WI38 (cell line): ENCODE measurements at regions not wholly inside any gene's neighbourhood (a gene's known extent, or its start where the extent isn't known, plus 50 kb on each side); places are given as distances from the start of the nearest gene placed in this dataset.

Experiments used
- H3K4me3 ChIP-seq: 2 replicates; pipeline ENCODE4 v1.5.1; 2011; ENCODE audit warnings: low read depth, mild to moderate bottlenecking, control low read depth, low read length
- TF ChIP-seq, protein P1 (sequence below): IDR thresholded peaks from 2 replicates; pipeline ENCODE4 v1.5.1; 2012; ENCODE audit warnings: low read depth, mild to moderate bottlenecking, control low read depth, low read length

DNA sequence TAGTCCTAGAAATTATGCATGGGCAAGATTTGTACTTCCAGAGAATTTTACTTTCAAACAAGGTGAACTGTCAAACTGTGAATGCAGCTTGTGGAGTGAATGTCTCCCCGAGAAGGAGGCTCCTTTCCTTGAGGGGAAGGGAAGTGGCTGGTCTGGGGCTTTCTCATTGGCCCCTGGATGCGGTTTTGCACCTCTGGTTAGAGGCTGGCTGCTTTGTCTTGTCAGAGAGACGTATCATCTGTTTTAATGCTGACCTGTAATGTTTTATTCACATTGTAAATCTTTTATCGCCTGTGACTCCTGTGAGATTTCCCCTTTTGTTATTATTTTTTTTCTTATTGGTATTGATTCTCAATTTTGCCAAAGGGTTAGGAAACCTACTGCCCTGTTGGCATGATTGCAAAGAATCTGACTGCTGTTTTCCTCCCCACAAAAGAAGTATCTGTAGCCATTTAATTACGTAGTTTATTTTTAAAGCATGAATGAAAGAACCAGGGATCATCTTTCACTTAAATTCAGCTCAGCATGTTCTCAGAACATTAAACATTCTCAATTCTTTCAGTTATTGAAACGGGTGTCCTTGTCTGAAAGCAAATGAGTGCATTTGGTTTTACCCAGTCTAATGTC lies 238.3 kb upstream of the NFE2L3 start:
- no peak overlapping the region for H3K4me3 ChIP-seq
- TF ChIP-seq, protein P1, sequence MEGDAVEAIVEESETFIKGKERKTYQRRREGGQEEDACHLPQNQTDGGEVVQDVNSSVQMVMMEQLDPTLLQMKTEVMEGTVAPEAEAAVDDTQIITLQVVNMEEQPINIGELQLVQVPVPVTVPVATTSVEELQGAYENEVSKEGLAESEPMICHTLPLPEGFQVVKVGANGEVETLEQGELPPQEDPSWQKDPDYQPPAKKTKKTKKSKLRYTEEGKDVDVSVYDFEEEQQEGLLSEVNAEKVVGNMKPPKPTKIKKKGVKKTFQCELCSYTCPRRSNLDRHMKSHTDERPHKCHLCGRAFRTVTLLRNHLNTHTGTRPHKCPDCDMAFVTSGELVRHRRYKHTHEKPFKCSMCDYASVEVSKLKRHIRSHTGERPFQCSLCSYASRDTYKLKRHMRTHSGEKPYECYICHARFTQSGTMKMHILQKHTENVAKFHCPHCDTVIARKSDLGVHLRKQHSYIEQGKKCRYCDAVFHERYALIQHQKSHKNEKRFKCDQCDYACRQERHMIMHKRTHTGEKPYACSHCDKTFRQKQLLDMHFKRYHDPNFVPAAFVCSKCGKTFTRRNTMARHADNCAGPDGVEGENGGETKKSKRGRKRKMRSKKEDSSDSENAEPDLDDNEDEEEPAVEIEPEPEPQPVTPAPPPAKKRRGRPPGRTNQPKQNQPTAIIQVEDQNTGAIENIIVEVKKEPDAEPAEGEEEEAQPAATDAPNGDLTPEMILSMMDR = no peak

DNA sequence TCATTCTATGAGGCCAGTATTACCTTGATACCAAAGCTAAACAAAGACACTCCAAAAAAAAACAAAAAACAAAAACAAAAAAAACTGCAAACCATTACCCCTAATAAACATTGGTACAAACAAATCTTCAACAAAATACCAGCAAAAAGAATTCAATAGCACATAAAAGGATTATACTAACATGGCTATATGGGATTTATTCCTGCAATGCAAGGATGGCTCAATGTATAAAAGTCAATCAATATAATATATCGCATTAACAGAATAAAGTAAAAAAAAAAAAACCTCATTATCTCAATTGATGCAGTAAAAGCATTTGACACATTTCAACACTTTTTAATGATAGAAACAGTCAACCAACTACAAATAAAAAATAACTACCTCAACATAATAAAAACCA lies 233.3 kb upstream of the NFE2L3 start:
- no peak overlapping the region for H3K4me3 ChIP-seq
- TF ChIP-seq, protein P1 = no peak

DNA sequence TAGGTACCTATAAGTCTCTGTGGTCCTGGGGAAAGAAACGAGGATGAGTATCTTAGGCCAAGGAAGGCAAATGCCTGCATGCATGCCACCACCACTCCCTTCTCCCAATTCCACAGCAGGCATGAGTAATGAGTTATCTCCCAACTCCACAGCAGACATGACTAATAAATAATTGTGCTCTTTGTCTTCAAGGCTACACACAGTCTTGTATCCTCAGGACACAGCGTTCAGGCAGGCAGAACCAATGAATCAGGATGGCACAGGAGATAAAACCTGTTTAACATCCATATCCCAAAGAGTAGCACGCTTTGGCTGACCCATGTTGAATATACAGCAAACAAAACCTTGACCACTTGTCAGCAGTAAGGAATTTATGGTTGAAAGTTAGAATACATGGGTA lies 229.7 kb upstream of the NFE2L3 start:
- TF ChIP-seq, protein P1 = no peak

DNA sequence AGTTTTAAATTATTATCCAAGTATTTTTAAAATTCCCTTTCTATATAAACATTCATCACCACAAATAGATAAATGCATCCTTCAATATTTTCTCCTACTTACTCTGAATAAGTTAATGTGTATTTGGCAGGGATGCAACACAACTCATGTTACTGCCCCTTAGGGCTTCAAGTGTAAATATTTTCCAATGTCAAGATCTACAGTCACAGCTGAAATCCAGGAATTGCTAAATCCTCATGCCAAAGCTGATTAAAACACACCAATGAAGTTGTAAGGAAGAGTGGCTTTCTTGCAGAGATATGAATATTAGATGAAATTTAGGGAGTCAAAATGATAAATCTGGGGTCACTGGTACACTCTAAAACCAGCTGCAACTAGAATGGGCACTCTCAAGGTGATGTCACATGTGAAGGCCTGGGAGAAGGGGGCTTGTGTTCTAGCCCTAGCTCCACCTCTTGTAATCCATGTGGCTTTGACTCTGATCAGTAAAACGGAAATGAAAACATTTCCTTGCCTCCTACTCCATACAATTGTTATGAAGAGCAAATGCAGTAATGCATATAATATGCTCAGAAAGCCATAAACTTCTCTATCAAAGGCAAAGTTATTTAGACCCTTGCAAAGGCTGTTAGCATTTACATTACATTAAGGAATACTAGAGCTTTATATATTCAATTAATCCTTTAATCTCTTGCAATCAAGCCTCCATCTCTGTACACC lies 228.1 kb upstream of the NFE2L3 start:
- H3K4me3 ChIP-seq = no peak overlapping the region
- TF ChIP-seq, protein P1 = no peak

More for the DNA sequence above, 229.7 kb upstream of the NFE2L3 start:
- H3K4me3 ChIP-seq = no peak overlapping the region

DNA sequence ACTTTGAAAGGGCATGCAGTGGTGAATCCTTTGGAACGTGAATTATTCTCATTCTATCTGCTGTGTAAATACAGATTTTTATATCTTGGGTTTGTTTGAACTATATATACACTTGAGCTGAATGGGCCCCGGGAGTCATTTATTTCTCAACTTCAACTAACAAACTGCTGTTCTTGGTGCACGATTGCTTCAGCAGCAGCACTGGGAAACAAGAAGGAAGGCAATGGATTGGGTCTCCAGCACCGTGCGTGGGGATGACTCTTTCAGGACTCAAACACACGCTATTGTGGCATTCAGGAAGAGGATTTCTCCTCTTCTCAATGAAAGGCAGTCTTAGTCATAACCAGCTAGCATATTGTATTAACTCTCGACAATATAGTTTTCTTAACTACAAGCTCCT lies 226.0 kb upstream of the NFE2L3 start:
- TF ChIP-seq, protein P1 = no peak
- no peak overlapping the region for H3K4me3 ChIP-seq

DNA sequence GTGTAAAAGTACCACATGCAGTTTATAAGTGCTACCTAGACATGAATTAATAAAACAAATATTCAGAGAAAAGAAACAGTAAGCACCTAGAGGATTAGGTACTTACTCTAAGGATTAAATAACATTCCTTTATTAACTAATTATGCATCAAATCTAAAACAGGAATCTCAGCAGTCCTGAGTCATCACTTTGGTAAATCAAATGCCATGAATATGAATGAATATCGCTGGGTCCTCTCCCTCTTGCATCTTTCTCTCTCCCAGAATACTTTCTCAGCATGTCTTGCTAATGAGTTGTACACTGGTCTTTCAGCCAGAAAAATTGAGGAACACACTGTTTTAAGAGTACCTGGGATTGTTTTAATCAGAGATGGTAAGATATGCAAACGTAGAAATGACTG lies 225.5 kb upstream of the NFE2L3 start:
- TF ChIP-seq, protein P1 = no peak
- no peak overlapping the region for H3K4me3 ChIP-seq

DNA sequence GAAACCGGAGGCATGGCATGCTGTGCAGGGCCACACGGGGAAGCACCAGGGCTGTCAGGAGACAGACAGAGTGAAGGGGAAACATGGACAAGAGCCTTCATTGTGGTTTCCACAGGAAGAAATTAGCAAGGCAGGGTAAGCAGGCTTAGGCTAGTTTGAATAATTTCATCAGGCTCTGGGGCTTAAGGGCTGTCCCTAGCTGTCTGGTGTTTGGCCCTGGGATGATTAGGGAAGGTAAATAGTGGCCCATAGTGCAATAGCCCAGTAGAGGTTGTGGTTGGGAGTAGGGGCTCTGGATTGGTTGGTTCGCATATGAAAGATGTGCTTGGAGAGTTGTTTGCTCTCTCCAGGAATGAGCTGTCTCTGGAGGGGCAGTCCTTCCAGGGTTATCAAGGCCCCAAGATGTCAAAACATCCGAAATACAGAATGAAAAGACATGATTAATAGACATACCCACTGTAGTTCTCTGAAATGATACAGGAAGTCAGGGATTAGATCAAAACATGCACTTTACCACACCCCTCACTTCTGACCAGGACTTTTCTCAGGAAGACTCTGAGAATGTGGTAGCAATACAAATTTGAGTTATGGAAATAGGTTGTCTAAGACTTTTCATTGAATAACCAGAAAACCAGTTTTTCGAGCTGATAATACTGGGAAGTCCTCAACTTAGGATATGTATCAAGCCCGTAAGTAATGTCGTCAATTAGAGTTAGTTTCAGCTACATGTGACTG lies 224.9 kb upstream of the NFE2L3 start:
- TF ChIP-seq, protein P1 = no peak

More for the DNA sequence above, 224.9 kb upstream of the NFE2L3 start:
- no peak overlapping the region for H3K4me3 ChIP-seq
